Osteoblast (primary cell): ENCODE measurements at regions not wholly inside any gene's neighbourhood (a gene's known extent, or its start where the extent isn't known, plus 50 kb on each side); places are given as distances from the start of the nearest gene placed in this dataset.
A peak's percentile ranks its signal among the peaks of the same experiment; 100 is the strongest.

Experiments used
- DNase-seq: peaks from one replicate; pipeline ENCODE4 v3.0.0; 2011; ENCODE audit warnings: low spot score, mixed read lengths; ENCODE audit not compliant: insufficient read length; ENCODE audit errors: missing footprints
- H2AFZ ChIP-seq: 2 replicates; pipeline ENCODE4 v1.6.0; 2011; ENCODE audit warnings: mild to moderate bottlenecking, low read length
- H3K27ac ChIP-seq: 2 replicates; pipeline ENCODE4 v1.5.1; 2011; ENCODE audit warnings: mild to moderate bottlenecking, low read depth, low read length, moderate library complexity
- H3K27me3 ChIP-seq: 2 replicates; pipeline ENCODE4 v1.6.0; 2012; ENCODE audit warnings: mild to moderate bottlenecking, control low read depth, inconsistent platforms, low read length, moderate library complexity; ENCODE audit not compliant: insufficient read depth
- H3K36me3 ChIP-seq: 2 replicates; pipeline ENCODE4 v1.5.1; 2011; ENCODE audit warnings: mild to moderate bottlenecking, low read length, control low read depth, moderate library complexity; ENCODE audit not compliant: insufficient read depth
- H3K4me1 ChIP-seq: 2 replicates; pipeline ENCODE4 v1.5.1; 2011; ENCODE audit warnings: mild to moderate bottlenecking, low read length, control low read depth, moderate library complexity; ENCODE audit not compliant: insufficient read depth
- H3K4me2 ChIP-seq: 2 replicates; pipeline ENCODE4 v1.6.0; 2011; ENCODE audit warnings: mild to moderate bottlenecking, low read length; ENCODE audit not compliant: insufficient read depth
- H3K4me3 ChIP-seq: fragments of 200-600 bp; sonication (generic); 3 replicates; pipeline ENCODE4 v1.5.1; 2012; ENCODE audit warnings: mild to moderate bottlenecking, low read length, inconsistent platforms; ENCODE audit not compliant: insufficient read depth
- H3K79me2 ChIP-seq: 2 replicates; pipeline ENCODE4 v1.6.0; 2012; ENCODE audit warnings: mild to moderate bottlenecking, low read length, control low read depth, inconsistent platforms; ENCODE audit not compliant: insufficient read depth
- H3K9me3 ChIP-seq: 2 replicates; pipeline ENCODE4 v1.5.1; 2011; ENCODE audit warnings: low read depth, low read length, control low read depth
- H4K20me1 ChIP-seq: 2 replicates; pipeline ENCODE4 v1.6.0; 2012; ENCODE audit warnings: mild to moderate bottlenecking, low read length, control low read depth; ENCODE audit not compliant: insufficient read depth
- CTCF ChIP-seq: IDR thresholded peaks from 2 replicates; pipeline ENCODE4 v1.5.1; 2011; ENCODE audit warnings: mild to moderate bottlenecking, low read depth, low read length, moderate library complexity; ENCODE audit errors: extremely low read depth

GRCh38 chr14:97031530-97031929, 234.3 kb downstream of the VRK1 start:
- DNase-seq: no peak
- no peak for TF ChIP-seq CTCF
- Histone ChIP-seq H3K79me2 (no peaks in the 10 kb centered on the region), H3K4me3 (no peak overlapping the region), H2AFZ (no peak overlapping the region), H3K9me3 (no peaks in the 10 kb centered on the region), H4K20me1 (no peaks in the 10 kb centered on the region), H3K4me1 (no peaks in the 10 kb centered on the region), H3K27me3 (no peaks in the 10 kb centered on the region), H3K36me3 (no peaks in the 10 kb centered on the region), H3K27ac (no peak overlapping the region), H3K4me2 (no peak overlapping the region)

GRCh38 chr14:97033556-97034081, 236.4 kb downstream of the VRK1 start:
- Histone ChIP-seq H2AFZ (no peak overlapping the region), H3K36me3 (no peaks in the 10 kb centered on the region), H3K4me1 (no peaks in the 10 kb centered on the region), H3K27me3 (no peaks in the 10 kb centered on the region), H4K20me1 (no peaks in the 10 kb centered on the region), H3K4me2 (no peak overlapping the region), H3K4me3 (no peak overlapping the region), H3K9me3 (no peaks in the 10 kb centered on the region), H3K27ac (no peak overlapping the region), H3K79me2 (no peaks in the 10 kb centered on the region)
- no peak for TF ChIP-seq CTCF
- DNase-seq: no peak

GRCh38 chr14:97036086-97036852, 239.1 kb downstream of the VRK1 start:
- Histone ChIP-seq H3K4me3 (no peak overlapping the region), H3K36me3 (no peaks in the 10 kb centered on the region), H4K20me1 (no peaks in the 10 kb centered on the region), H3K4me1 (no peaks in the 10 kb centered on the region), H3K27me3 (no peaks in the 10 kb centered on the region), H3K27ac (no peak overlapping the region), H3K4me2 (no peak overlapping the region), H2AFZ (no peak overlapping the region), H3K79me2 (no peaks in the 10 kb centered on the region), H3K9me3 (peaks cover 5% of the 10 kb centered on the region)
- DNase-seq: peak; percentile 75
- TF ChIP-seq CTCF: no peak

GRCh38 chr14:97039717-97040363, 242.7 kb downstream of the VRK1 start:
- H2AFZ ChIP-seq: no peak overlapping the region
- H4K20me1 ChIP-seq: no peaks in the 10 kb centered on the region
- H3K79me2 ChIP-seq: no peaks in the 10 kb centered on the region
- no peak overlapping the region for H3K4me2 ChIP-seq
- peaks cover 5% of the 10 kb centered on the region for H3K9me3 ChIP-seq
- no peaks in the 10 kb centered on the region for H3K27me3 ChIP-seq
- H3K4me1 ChIP-seq: no peaks in the 10 kb centered on the region
- DNase-seq: no peak
- H3K4me3 ChIP-seq: no peak overlapping the region
- no peak for TF ChIP-seq CTCF
- no peaks in the 10 kb centered on the region for H3K36me3 ChIP-seq
- no peak overlapping the region for H3K27ac ChIP-seq
